Fibroblast of gingiva (primary cell): ENCODE measurements at regions not wholly inside any gene's neighbourhood (a gene's known extent, or its start where the extent isn't known, plus 50 kb on each side); places are given as distances from the start of the nearest gene placed in this dataset.

ENCODE experiments used
- DNase-seq: peaks from one replicate; pipeline ENCODE4 v3.0.0-alpha.2; 2011; ENCODE audit warnings: low read depth

DNA sequence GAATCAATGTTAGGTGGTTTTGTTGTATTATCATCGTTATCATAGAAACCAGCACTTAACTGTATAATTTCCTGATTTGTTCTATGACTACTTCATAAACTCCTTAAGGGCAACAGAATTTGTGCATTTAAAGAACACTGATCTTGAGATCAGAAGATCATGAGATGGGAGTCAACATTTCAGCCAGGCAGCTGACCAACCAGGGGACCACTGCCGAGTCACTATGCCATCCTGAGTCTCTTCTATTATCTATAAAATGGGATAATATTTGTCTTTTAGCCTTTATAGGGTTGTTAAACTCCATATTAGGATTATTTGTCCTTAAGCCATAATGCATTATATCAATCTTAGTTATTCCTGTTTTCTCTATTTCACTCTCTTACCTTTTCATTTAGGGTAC is 261.7 kb downstream of the GPAM start:
- no peak for DNase-seq

- no peak for DNase-seq
These were observed 260.5 kb downstream of the GPAM start for GRCh38 chr10:111923032-111923431.

GRCh38 chr10:111926286-111926685 is 257.3 kb downstream of the GPAM start:
- DNase-seq: no peak

DNA sequence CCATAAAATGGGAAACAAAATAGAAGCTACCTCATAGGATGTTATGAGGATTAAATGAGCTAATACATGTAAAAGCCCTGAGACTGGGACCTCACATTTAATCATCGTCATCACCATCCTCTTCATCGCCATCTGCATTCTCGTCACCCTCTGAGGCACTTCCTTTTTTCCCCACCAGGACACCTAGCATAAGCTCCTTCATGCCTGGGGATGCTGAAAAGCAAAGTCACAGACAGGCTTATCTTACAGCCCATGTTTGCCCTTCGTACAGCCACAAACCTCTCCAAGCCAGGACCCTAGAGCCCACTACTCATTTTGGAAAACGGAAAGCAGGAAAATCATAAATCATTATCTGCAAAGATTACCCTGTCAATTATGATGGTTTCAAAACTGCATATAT is 249.6 kb downstream of the GPAM start:
- DNase-seq: no peak

DNA sequence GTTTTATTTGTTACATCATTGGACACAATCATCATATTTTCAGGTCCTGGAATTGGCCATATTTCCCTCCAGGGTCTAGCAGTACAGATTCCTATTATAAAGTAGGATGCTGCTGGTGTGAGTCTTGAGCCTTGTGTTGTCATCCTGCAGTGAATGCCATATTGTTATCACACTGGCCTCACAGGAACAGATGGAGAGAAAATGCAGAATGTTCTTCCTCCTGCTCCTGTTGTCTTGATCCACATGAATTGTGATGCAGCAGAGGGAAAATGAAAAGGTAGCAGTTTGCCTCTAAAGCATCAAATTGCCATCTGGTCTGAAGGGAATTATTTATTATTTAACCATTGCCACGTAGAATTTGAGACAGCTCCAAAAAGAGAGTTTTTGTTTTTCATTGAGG is 248.6 kb downstream of the GPAM start:
- DNase-seq: no peak

DNA sequence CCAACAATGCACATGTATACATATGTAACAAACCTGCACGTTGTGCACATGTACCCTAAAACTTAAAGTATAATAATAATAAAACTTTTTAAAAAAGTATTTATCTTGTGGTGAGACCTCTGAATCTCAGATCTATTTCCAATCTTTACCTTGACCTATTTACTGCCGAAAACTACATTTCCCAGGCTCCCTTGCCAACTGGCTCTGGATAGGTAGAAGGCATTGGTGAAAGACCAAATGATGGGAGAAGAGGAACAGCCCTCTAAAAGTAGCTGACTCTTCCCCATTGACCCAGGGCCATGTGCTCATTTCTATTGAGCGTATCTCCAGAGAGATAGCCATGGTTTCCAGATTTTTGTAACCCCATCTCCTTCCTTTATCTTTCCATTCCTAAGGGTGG is 247.4 kb downstream of the GPAM start:
- no peak for DNase-seq

- no peak for DNase-seq
These were observed 239.2 kb downstream of the GPAM start for GRCh38 chr10:111944331-111944730.

GRCh38 chr10:111953949-111954348 is 229.6 kb downstream of the GPAM start:
- DNase-seq: no peak

DNA sequence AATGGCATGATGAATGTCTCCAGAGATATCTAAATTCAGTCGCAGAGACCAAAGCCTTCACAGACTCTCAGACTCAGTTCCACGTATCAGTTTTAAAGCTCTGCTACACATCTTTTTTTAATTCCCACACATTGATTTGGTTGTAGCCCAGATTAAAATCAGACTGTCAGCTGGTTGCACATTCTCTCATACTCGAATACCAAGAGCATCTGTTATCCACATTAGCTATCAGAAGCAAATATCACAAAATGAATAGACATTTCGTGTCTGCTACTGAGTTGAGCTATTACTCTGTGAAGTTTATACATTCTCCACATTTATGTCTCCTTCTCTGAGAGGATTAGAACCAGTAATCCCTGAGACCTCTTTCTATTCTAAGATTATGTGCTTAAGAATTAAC is 229.2 kb downstream of the GPAM start:
- no peak for DNase-seq

DNA sequence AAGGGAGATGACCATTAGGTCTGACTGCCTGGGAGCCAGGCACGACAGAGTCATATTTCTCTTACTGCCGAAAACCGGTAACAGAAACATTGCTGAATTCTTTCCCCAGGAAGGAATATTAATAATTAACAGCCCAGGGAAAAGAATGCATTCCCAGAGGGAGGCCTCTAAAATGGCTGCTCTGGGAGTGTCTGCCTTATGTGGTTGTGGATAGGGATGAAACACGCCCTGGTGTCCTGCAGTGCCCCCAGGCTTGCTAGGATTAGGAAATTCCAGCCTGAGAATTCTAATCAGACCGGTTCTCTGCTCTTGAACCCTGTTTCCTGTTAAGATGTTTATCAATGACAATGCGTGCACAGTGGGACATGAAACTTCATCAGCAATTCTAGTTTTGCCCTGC is 226.7 kb downstream of the GPAM start:
- DNase-seq: no peak

DNA sequence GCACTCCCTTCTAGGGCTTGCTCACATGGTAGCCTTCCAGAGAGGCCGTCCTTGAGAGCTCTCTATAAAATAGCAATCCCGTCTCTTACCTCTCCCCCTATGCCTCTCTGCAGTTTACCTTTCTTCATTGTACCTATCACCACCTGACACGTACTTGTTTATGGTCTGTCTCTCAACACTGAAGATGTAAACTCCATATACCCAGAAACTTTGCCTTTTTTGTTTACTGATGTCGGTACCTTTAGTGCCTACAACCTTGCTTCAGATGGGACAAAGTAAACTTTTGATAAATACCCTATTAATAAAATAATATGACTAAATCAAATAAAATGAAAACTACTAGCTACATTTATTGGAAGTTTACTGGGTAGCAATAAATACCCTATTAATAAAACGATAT is 220.6 kb downstream of the GPAM start:
- no peak for DNase-seq

DNA sequence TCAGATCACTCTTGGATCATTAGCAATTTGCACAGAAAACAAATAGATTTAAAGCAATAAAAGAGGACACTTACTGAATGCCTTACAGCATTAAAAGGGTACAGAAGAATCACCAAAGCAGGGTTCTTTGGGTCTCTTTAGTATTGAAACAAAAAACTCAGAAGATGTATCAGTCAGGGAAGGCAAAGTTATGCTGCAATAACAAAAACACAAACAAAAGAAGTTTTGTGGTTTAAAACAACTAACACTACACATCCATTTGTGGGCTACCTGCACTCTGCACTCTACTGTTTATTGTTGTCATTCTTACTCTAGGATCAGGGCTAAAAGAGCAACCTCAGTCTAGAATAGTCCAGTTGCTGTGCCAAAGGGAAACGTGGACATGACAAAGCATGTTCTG is 216.4 kb downstream of the GPAM start:
- no peak for DNase-seq

- no peak for DNase-seq
These were observed 216.0 kb downstream of the GPAM start for GRCh38 chr10:111967547-111967946.

GRCh38 chr10:111968647-111969046 is 214.9 kb downstream of the GPAM start:
- peak; percentile 2 for DNase-seq

- no peak for DNase-seq
These were observed 213.5 kb downstream of the GPAM start for GRCh38 chr10:111970111-111970510.

- no peak for DNase-seq
These were observed 211.5 kb downstream of the GPAM start for GRCh38 chr10:111972109-111972508.

GRCh38 chr10:111973306-111973705 is 210.3 kb downstream of the GPAM start:
- DNase-seq: no peak

GRCh38 chr10:111973826-111974225 is 209.7 kb downstream of the GPAM start:
- DNase-seq: no peak

- DNase-seq: no peak
These were observed 209.2 kb downstream of the GPAM start for GRCh38 chr10:111974325-111974724.

- no peak for DNase-seq
These were observed 207.0 kb downstream of the GPAM start for GRCh38 chr10:111976557-111976956.

GRCh38 chr10:111984057-111984456 is 199.5 kb downstream of the GPAM start:
- DNase-seq: no peak

DNA sequence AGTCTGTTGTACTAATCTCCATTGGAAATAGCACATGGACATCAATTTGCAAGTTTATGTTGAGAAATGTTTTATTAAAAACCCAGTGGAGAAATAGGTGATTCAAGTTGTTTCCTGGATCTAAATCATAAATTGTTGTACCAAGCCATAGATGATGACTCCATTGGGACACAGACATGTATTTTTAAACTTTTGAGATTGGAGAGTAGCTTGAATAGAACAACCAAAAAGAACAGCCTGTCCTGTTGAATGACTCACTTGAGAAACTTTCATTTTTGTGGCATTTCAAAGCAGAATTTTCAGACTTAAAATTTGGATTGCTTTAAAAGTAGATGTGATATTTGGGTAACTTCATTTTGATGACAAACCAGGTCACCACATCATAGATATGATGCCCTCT is 197.5 kb downstream of the GPAM start:
- peak; percentile 11 for DNase-seq

GRCh38 chr10:111988646-111989045 is 194.9 kb downstream of the GPAM start:
- no peak for DNase-seq

- DNase-seq: no peak
These were observed 194.2 kb downstream of the GPAM start for GRCh38 chr10:111989136-111989911.
